ENCODE measurements at regions not wholly inside any gene's neighbourhood (a gene's known extent, or its start where the extent isn't known, plus 50 kb on each side); places are given as distances from the start of the nearest gene placed in this dataset.
"Not testable (repeated sequence)": the region's sequence is repeated elsewhere in the genome, so short reads cannot be mapped to it uniquely, and the experiment has no call there.

GRCh38 chr17:34024806-34025551 lies 230.1 kb upstream of the CCL2 start:
- no peaks in the 10 kb centered on the region for H3K36me3 ChIP-seq
- no peaks in the 10 kb centered on the region for H3K9me3 ChIP-seq
- TF ChIP-seq CTCF (IDR thresholded peaks at IDR 0.05; ENCODE audit: low read depth, low read length): peak; percentile 22; the same call in 1 of the 2 replicates
- no peaks in the 10 kb centered on the region; the same call in 1 of the 2 replicates for H3K27me3 ChIP-seq
- no peak overlapping the region for H3K4me3 ChIP-seq (ENCODE audit: low read depth, low read length)
- DNase-seq: no peak
- H3K4me1 ChIP-seq: no peaks in the 10 kb centered on the region

- H3K4me1 ChIP-seq; H3K9me3 ChIP-seq; DNase-seq; H3K27me3 ChIP-seq; H3K4me3 ChIP-seq (ENCODE audit: low read depth, low read length); H3K36me3 ChIP-seq: not testable (repeated sequence)
Observed at GRCh38 chr17:34030601-34031000, 224.5 kb upstream of the CCL2 start.

GRCh38 chr17:34032305-34032704 lies 222.8 kb upstream of the CCL2 start:
- not testable (repeated sequence) for H3K27me3 ChIP-seq; H3K36me3 ChIP-seq; DNase-seq; H3K9me3 ChIP-seq; H3K4me1 ChIP-seq; H3K4me3 ChIP-seq (ENCODE audit: low read depth, low read length)

GRCh38 chr17:34038786-34039185 lies 216.3 kb upstream of the CCL2 start:
- not testable (repeated sequence) for H3K27me3 ChIP-seq; H3K36me3 ChIP-seq; H3K4me1 ChIP-seq; H3K4me3 ChIP-seq (ENCODE audit: low read depth, low read length); DNase-seq; H3K9me3 ChIP-seq

- DNase-seq; H3K36me3 ChIP-seq; H3K9me3 ChIP-seq; H3K4me1 ChIP-seq; H3K4me3 ChIP-seq (ENCODE audit: low read depth, low read length); H3K27me3 ChIP-seq: not testable (repeated sequence)
Observed at GRCh38 chr17:34039213-34039612, 215.9 kb upstream of the CCL2 start.

GRCh38 chr17:34039759-34040555 lies 215.1 kb upstream of the CCL2 start:
- not testable (repeated sequence) for H3K4me3 ChIP-seq (ENCODE audit: low read depth, low read length); H3K9me3 ChIP-seq; H3K4me1 ChIP-seq; DNase-seq; H3K27me3 ChIP-seq; H3K36me3 ChIP-seq

GRCh38 chr17:34045990-34046389 lies 209.1 kb upstream of the CCL2 start:
- DNase-seq: no peak
- no peak for TF ChIP-seq CTCF (IDR thresholded peaks at IDR 0.05; ENCODE audit: low read depth, low read length)
- Histone ChIP-seq H3K4me1 (no peaks in the 10 kb centered on the region), H3K27me3 (peaks cover 12% of the 10 kb centered on the region), H3K4me3 (ENCODE audit: low read depth, low read length) (no peak overlapping the region), H3K9me3 (no peaks in the 10 kb centered on the region), H3K36me3 (no peaks in the 10 kb centered on the region)

- no peak overlapping the region for H3K4me3 ChIP-seq (ENCODE audit: low read depth, low read length)
- no peaks in the 10 kb centered on the region; the same call in 1 of the 2 replicates for H3K4me1 ChIP-seq
- H3K36me3 ChIP-seq: no peaks in the 10 kb centered on the region
- peaks cover 33% of the 10 kb centered on the region for H3K27me3 ChIP-seq
- H3K9me3 ChIP-seq: no peaks in the 10 kb centered on the region
- DNase-seq: no peak
- no peak for TF ChIP-seq CTCF (IDR thresholded peaks at IDR 0.05; ENCODE audit: low read depth, low read length)
Observed at GRCh38 chr17:34051046-34051445, 204.0 kb upstream of the CCL2 start.
